ENCODE measurements at regions not wholly inside any gene's neighbourhood (a gene's known extent, or its start where the extent isn't known, plus 50 kb on each side); places are given as distances from the start of the nearest gene placed in this dataset.
"Not testable (repeated sequence)": the region's sequence is repeated elsewhere in the genome, so short reads cannot be mapped to it uniquely, and the experiment has no call there.

DNA sequence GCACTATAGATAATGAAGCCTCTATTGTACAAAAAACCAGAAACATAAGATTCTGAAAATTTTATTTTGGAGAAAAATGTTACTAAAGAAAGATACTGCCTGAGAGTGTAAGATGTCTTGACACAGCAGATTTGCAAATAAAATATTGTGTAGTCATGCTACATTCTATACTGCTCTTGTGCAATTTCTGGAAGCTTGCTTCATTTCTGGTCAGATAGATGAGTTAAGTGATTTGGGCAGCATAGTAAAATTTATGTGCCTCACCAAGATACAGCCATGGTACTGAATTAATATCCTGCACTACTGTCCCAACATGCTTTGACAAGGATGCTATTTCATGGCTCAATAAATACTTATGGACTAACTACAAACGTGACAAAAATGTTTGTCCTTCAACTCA, 55.1 kb upstream of the STARD13 start:
- DNase-seq = no peak

DNA sequence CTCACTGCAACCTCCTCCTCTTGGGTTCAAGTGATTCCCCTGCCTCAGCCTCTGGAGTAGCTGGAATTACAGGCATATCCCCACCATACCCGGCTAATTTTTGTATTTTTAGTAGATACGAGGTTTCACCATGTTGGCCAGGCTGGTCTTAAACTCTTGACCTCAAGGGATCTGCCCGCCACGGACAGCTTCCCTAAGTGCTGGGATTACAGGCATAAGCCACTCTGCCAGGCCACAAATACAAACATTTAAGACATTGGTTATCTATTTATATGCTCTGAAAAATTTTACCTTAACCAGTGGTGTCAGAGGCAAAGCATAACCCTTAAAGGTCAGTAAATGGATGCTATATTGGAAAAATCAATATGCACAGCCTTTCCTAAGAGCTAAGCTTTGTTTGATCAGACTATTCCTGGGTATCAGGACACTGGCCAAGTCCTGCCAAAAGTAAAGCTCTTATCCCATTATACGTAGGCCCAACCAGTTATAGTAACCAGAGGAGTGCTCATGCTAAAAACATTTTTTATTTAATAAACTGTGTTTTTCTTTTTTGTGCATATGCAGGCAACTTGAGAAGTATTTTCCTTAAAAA, 56.4 kb upstream of the STARD13 start:
- DNase-seq = no peak

DNA sequence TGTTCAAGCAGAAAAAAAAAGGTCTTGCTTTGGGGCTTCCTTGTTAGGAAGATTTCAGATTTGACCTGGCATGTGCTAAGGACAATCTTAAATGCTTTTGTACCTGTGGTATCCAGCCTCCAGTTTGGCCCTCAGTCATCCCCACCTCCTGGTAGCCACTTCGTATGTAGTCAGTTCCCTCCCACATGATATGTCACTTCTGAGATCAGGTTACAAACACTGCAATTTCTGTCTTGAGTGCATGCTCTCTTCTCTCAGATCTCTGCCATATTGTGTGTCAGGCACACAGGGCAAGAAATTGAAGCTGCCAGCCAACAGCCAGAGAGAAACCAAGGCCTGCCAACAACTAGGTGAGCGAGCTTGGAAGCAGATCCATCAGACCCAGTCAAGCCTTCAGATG, 60.3 kb upstream of the STARD13 start:
- DNase-seq = no peak

DNA sequence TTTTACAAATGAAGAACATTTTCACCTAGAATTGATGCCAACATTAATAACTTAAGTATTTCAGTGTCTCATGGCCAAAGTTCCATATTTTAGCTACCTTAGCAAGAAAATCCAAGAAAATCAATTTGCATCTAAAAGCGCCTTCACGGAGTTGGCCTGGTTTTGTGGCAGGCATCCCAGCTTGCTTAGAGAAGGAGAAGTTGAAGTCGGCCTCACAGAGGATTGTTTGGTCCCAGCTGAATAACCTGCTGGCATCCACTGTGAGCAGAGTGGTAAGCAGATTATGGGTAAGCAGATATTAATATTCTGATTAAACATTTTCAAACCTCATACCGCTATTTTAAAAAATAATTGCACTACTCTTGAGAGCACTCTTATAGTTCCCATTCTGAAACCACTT, 62.3 kb upstream of the STARD13 start:
- DNase-seq = no peak

DNA sequence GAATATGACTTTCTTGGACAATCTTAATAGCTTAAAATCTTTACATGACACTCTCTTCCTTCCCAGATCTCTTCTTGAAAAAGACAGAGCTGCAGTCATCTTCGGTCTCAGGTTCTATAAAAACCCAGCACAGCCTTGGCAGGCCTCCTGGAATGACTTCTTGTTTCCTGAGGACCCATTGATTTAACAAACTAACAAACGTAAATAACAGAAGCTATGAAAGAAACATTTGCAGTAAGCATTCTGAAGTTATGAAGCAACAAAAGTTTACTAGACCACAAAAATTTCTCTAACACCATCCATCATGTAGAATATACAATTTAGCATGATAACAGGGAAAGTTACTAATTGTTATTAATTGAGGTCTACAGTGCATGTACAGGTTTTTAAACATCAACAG, 62.8 kb upstream of the STARD13 start:
- DNase-seq = no peak

DNA sequence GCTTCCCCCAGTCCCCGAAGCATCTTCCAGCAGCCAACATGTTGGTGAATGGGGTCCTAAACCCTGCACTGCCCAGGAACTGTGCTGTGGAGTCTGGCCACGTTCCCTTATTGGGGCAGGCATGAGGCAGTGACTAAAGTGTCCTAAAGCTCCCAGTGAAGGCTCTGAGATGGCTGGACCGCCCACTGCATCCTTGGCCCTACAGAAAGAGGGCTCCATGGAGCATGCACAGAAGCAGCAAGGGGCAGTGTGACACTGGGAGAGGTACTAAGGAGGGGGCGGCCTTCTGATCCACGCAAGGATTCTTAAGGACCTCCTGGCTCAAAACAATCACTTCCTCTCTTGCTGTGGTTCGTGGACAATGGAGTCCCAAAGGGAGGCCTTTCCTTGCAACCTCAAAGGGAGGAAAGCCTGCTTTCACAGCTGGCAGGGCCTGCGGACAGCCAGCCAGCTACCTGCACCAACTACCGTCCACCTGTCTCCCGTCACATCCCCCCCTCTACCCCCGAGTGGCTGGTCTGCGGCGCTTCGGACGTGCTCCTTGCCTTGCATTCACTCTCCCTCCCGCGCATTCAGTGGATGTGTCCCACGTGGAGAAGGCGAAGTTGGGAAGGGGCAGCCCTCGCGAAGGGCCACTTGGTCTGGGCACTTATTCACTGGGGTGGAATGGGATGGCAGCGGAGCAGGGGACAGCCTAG, 63.9 kb upstream of the STARD13 start:
- no peak for DNase-seq

DNA sequence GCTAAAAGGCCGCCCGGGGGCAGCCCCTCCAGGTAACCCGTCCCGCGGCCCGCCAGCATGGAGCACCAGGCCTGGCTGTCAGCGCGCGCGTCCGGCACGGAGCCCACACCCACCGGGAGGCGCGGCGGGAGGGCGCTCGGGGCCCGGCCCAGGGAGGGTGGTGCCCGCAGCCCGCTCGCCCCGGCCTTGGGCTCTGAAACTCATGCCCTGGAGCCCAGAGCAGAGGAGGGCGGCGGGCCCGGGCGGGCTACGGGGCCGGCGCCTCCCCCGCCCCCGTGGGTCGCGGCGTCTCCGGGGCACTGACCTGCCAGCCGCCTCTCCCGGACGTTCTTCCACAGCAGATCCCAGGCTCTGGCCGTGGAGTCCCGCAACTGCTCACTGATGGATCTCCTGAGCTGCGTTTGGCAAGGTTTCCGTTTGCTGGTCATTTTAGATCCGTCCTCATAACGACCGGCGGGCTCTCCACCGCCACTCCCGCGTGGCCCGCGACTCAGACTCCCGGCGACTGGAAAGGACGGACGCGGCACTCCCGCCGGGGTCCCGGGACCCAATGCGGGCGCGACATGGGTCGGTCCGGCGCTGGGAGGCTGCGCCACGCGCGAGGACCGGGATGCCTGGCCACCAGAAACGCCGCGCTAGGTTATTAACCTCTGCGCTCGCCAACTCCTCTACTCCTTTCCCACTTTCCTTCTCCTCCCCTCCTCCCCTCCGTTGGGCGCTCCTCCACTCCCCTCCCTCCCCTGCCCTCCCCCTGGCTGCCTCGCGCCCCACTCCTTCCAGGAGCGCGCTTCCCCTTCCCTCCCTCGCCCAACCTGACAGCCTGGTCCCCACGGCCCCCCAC, 64.7 kb upstream of the STARD13 start:
- no peak for DNase-seq

DNA sequence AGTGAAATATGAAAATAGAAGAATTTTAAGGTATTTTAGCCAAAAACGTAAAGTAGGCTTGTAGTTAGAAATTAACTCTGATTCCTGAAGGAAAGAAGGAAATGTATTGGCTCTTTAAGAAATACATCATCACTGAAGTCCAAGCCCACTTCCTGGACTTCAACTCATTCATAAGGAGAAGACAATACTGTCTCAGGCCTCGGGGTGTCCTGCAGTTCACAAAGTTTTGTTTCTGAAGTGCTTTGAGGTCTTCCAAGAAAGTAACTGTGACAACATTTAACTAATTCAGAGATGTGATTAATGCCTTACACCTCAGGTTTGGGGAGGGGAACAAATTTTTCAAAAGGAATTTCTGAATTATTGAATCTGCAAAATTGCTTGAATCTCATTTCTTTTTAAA, 65.8 kb upstream of the STARD13 start:
- no peak for DNase-seq

DNA sequence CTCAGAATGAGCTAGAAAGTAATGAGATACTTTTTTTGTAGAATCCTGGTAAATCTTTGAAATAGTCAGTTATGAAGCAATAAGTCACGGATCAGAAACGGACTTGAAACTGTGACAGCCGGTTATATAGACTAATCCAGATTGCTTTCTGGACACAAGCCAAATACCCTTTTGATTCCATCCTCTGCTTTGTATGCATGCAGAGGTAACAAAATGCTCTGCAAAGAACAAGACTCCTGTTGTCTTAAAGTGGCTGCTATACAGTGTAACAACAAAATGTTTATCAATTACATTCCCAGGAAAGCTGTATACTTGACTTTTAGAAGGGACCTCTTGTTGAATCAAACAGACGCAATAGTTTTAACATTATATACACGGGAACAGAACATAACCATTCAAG, 66.5 kb upstream of the STARD13 start:
- DNase-seq = no peak

DNA sequence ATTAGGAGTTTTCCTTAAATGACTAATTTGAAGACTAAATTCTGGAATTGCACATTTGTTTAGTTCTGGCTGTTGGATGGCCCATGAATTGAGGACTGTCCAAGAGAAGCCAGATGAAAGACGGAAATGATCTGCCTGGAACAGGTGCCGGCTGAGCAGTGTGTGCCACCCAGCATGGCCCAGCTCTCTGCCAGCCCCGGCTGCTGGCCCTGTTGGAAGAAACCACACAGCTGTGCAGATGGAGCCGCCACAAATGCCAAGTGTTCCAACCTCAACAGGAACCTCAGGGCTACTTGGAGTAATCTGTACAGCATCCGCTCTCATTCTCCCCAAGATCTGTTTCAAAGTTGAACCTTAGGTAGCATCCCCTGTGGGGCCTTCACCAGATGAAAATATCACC, 67.0 kb upstream of the STARD13 start:
- no peak for DNase-seq

DNA sequence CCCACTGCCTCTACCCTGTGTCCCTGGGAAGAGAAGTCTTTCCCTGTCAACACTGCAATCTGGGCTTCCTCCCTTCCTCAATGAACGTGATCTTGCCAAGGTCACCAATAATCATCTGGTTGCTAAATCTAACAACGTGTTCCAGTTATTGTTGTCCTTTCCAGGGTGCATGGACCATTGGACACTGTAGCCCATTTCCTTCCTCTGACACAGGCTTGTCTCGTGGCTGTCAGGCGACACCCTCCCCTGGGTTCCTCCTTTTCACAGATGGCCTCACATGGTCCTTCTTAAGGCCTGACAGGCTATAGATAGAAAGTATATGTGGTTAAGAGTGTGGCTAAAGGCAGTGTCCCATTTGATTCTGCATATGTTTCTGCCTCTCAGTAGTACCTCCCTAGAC, 67.7 kb upstream of the STARD13 start:
- DNase-seq = no peak

DNA sequence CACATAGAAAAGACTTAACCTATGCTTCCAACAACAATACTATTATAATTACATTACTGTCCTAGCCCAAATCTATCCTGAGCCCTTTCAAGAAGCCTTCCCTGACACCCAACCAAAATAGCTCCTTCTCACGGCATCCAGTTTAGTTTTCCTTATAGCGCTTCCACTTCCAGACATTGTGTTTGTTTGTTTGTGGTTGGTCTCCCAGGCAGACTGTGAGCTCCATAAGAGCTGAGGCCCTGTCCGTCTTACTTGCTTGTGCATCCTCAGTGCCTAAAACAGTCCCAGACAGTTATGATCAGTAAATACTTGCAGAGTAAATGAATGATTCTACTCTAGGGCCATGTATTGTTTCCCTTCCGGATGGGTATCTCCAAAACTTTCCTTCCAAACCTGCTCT, 68.1 kb upstream of the STARD13 start:
- DNase-seq = no peak

DNA sequence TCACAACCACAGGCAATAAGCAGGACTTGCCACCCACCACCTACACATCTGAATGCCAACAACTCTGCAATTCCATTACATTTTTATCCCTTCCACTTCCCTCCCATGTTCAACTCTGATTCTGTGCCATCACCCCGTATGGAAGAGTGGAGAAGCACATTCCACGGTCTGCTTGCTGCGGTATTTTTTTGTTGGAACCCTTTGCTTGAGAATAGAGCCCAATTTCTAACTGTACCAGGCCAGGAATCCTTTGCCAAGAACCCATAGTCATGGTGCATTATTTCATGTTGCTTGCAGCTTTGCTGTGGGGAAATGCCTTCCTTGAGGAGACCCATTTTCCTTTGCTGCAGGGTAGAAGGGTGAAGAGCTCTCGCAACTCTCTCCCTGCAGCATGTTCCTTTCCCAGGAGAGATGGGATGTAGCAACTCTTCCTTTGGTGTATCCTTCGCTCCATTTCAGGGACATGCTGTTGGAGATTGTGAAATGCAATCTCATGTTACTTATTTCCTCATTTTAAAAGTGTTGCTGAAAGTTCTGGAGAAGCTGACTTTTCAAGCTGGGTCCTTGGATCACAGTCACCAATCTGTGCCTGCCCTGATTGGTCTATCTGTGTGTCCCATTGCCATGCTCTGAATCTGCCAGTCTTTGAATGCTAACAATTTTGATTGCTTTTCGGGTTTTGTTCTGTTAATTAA, 69.8 kb upstream of the STARD13 start:
- DNase-seq = no peak

DNA sequence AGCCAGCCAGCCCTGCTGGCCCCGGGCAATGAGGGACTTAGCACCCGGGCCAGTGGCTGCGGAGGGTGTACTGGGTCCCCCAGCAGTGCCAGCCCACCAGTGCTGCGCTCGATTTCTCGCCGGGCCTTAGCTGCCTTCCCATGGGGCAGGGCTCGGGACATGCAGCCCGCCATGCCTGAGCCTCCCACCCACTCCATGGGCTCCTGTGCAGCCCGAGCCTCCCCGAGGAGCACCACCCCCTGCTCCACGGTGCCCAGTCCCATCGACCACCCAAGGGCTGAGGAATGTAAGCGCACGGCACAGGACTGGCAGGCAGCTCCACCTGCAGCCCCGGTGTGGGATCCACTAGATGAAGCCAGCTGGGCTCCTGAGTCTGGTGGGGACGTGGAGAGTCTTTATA, 72.5 kb upstream of the STARD13 start:
- not testable (repeated sequence) for DNase-seq

DNA sequence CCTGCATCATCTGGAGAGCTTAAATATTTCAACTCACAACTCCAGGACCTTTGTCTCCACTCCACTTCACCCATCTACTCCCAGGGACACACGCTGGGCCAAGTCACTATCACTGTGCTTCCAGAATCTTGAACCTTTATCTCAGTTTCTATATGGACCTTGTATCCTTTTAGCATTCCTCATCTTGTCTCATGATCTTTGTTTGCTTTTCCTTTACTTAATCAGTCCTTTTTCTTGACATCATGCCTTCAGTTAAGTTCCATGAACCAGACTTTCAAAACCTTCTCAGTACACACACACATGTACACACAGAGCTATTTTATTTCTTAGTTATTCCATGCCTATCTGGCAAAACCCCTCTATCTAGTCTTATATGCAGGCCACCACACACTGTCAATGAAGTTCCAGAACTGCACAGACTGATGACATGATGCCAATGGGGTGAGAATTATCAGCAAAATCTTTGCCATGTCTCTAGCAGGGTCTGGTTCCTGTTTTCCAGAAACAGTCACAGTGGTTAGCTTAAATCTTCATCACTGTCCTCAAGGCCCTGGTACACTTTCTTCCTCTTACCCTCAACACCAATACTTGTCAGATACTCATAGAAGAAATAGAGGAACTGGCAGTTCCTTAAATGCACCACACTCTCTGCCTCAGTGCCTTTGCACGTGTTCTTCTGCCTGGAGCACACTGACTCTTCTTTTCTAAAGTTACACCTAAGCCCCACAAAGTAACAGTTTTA, 77.6 kb upstream of the STARD13 start:
- no peak for DNase-seq

DNA sequence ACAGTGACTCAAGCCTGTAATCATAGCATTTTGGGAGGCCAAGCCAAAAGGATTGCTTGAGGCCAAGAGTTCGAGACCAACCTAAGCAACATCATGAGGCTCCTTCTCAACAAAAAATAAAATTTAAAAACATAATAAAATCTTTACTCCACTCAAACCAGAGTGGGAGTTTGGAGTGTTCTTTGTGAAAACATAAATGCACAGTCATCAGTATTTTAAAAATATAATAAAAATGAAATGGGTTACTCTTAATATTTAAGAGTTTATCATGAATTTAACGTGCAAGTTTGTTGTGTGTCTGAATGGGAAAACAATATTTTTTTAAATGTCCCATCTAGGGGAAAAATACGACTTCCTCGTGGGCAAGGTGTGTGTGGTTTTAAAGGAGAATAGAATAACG, 78.6 kb upstream of the STARD13 start:
- no peak for DNase-seq

DNA sequence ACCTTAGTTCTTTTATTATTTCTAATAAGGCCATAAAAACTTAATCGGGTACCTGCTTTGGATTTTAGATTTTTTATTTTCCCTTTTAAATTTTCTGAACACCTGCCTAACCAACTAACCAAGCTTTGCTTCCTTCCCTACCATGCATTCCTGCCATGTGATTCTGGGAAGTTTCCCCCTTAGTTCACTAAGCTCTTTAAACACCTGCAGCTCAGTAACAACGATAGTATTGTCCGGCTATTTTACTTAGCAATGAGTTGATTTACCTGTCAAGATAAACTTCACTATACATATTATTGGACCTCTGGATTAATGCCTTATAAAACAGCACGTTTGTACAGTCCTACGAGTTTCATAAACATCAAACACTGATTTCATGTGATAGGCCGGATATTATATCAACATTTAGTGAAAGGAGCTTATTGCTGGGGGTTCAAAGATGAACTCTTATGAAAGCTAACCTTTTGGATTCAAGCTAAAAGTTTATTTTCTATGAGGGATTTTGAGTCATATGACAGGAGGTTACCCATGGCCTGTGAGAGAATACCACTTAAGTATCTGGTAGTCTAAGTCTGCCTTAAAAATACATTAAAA, 81.0 kb upstream of the STARD13 start:
- no peak for DNase-seq

DNA sequence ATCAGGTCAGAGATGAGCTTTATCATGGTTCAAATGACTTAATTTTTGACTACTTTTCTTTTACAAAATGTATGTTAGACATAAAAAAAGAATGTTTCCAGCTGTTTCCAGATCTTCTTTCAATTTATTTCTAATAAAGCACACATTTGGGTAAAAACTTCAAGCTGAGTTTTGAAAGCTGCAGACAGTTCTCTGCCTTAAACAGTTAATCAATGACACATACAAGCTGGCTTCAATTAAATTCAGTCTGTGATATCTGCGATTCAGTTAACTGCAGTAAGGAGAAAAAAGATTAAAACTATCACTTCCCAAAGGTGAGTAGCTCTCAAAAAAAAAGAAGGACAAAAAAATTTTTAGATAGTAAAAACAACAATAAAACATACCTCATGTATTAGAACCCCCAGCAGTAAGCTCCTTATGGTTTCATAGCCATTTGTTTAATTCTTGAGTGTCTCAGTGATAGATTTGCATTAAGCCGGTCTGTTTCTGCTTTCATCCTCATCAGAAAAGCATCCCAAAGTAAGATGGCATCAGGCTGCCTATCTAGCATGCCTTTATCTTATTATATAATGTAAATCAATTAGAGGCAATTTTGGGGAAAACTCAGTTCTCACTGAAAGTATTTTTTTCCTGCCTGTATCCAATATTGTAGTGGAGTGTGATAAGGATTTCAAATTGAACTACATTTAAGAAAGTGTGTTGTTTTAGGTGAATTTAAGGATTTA, 81.8 kb upstream of the STARD13 start:
- DNase-seq = no peak

DNA sequence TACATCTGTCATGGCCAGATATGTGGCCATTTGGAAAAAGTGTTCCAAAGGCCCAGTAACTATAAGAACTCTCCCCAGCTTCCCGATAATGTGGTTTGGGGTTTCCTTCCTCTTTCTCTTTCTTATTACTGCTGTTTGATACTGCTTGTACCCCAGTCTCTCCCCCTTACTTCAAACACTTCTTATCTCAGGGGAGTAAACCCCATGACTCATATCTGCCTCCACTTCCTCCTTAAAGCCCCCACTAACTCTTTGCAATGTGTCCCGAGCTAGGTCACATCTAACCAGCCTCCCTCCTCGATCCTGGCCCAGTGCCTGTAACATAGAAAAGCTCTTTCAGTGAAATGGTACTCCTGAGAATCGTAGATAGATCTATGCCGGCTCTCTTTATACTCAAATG, 82.4 kb upstream of the STARD13 start:
- no peak for DNase-seq

DNA sequence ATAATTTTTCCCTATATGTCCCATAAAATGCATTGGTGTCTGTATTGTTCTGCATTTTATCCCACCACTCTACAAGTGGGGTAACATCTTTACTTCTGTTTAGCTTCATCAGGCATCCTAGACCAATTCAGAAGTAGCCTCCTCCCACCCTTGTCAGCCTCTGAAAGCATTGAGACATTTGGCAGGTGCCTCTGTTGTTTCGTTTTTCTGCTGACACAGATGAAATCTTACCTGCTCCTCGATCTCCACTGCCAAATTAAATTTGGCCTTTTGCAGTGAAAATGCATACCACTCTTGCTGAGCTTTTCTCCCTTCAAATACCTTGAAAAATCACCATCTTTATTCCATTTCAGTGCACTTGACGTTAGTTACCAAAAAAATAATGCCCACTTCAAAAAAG, 83.5 kb upstream of the STARD13 start:
- DNase-seq = no peak

DNA sequence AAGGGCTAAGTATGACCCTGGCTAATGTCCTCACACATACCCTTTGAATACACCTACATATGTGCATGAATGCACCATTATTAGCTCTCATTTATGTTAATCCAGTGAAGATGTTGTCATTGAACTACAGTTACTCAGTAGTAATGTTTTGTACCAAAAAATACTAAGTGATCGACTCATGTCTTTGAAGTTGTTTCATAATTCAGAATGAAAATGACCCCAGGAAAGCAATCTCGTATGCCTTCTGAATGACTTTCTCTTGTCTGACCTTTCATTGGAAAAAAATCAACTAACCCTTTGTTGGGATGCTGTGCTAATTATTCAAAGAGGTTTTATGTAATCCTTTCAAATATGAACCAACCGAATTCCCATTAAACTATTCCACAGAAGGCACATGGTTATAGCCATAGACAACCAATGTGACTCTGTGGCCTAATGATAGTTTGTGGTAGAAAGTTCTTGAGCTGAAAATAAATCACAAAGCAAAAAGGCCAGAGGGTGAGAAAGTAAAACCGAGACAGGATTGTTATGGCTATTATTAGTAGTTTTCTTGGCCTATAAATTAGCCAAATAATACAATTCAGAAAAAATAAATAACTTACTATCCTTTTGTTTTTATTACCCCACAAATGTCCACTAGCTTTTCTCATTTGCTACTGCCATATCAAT, 86.8 kb upstream of the STARD13 start:
- no peak for DNase-seq
